ENCODE measurements at regions not wholly inside any gene's neighbourhood (a gene's known extent, or its start where the extent isn't known, plus 50 kb on each side); places are given as distances from the start of the nearest gene placed in this dataset.

GRCh38 chr12:74148849-74149248, 388.8 kb upstream of the ATXN7L3B start:
- Histone ChIP-seq H3K4me3 (ENCODE audit: low read length) (no peak overlapping the region), H3K36me3 (replicated peaks; ENCODE audit: insufficient read depth, low read length) (no peaks in the 10 kb centered on the region), H2AFZ (ENCODE audit: low read length) (no peak overlapping the region), H3K27me3 (replicated peaks; ENCODE audit: insufficient read depth, low read length) (no peaks in the 10 kb centered on the region), H4K20me1 (ENCODE audit: insufficient read depth, low read length) (no peaks in the 10 kb centered on the region), H3K79me2 (ENCODE audit: low read length) (no peaks in the 10 kb centered on the region), H3K4me2 (ENCODE audit: low read depth, low read length) (no peak overlapping the region), H3K4me1 (ENCODE audit: low read length) (no peaks in the 10 kb centered on the region), H3K9ac (ENCODE audit: low read length) (no peak overlapping the region), H3F3A (ENCODE audit: insufficient read depth, low read length) (no peaks in the 10 kb centered on the region), H3K27ac (ENCODE audit: low read length) (no peak overlapping the region), H3K9me3 (replicated peaks; ENCODE audit: insufficient read depth, low read length) (no peaks in the 10 kb centered on the region), H3K9me2 (replicated peaks; ENCODE audit: insufficient read depth, low read length) (no peaks in the 10 kb centered on the region)
- DNase-seq = no peak
- TF ChIP-seq, protein P1, sequence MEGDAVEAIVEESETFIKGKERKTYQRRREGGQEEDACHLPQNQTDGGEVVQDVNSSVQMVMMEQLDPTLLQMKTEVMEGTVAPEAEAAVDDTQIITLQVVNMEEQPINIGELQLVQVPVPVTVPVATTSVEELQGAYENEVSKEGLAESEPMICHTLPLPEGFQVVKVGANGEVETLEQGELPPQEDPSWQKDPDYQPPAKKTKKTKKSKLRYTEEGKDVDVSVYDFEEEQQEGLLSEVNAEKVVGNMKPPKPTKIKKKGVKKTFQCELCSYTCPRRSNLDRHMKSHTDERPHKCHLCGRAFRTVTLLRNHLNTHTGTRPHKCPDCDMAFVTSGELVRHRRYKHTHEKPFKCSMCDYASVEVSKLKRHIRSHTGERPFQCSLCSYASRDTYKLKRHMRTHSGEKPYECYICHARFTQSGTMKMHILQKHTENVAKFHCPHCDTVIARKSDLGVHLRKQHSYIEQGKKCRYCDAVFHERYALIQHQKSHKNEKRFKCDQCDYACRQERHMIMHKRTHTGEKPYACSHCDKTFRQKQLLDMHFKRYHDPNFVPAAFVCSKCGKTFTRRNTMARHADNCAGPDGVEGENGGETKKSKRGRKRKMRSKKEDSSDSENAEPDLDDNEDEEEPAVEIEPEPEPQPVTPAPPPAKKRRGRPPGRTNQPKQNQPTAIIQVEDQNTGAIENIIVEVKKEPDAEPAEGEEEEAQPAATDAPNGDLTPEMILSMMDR (IDR thresholded peaks at IDR 0.05; ENCODE audit: low read length) = no peak
- no peak for TF ChIP-seq EZH2 (optimal IDR thresholded peaks at IDR 0.05; ENCODE audit: low read depth, low read length)
- no peak for TF ChIP-seq EZH2phosphoT487 (IDR thresholded peaks at IDR 0.05; ENCODE audit: low read length)

GRCh38 chr12:74152370-74152769, 385.3 kb upstream of the ATXN7L3B start:
- Histone ChIP-seq H2AFZ (ENCODE audit: low read length) (no peak overlapping the region), H3K9ac (ENCODE audit: low read length) (no peak overlapping the region), H3K4me2 (ENCODE audit: low read depth, low read length) (no peak overlapping the region), H3K36me3 (replicated peaks; ENCODE audit: insufficient read depth, low read length) (no peaks in the 10 kb centered on the region), H3F3A (ENCODE audit: insufficient read depth, low read length) (no peaks in the 10 kb centered on the region), H3K79me2 (ENCODE audit: low read length) (no peaks in the 10 kb centered on the region), H3K27ac (ENCODE audit: low read length) (no peak overlapping the region), H3K4me3 (ENCODE audit: low read length) (no peak overlapping the region), H4K20me1 (ENCODE audit: insufficient read depth, low read length) (no peaks in the 10 kb centered on the region), H3K27me3 (replicated peaks; ENCODE audit: insufficient read depth, low read length) (no peaks in the 10 kb centered on the region), H3K9me3 (replicated peaks; ENCODE audit: insufficient read depth, low read length) (no peaks in the 10 kb centered on the region), H3K4me1 (ENCODE audit: low read length) (no peaks in the 10 kb centered on the region), H3K9me2 (replicated peaks; ENCODE audit: insufficient read depth, low read length) (no peaks in the 10 kb centered on the region)
- TF ChIP-seq EZH2 (optimal IDR thresholded peaks at IDR 0.05; ENCODE audit: low read depth, low read length) = no peak
- TF ChIP-seq EZH2phosphoT487 (IDR thresholded peaks at IDR 0.05; ENCODE audit: low read length) = no peak
- TF ChIP-seq, protein P1 (IDR thresholded peaks at IDR 0.05; ENCODE audit: low read length) = no peak
- DNase-seq = no peak

GRCh38 chr12:74166096-74166495, 371.5 kb upstream of the ATXN7L3B start:
- TF ChIP-seq EZH2 (optimal IDR thresholded peaks at IDR 0.05; ENCODE audit: low read depth, low read length) (no peak), EZH2phosphoT487 (IDR thresholded peaks at IDR 0.05; ENCODE audit: low read length) (no peak)
- TF ChIP-seq, protein P1 (IDR thresholded peaks at IDR 0.05; ENCODE audit: low read length) = no peak
- H4K20me1 ChIP-seq (ENCODE audit: insufficient read depth, low read length) = no peaks in the 10 kb centered on the region
- H3K36me3 ChIP-seq (replicated peaks; ENCODE audit: insufficient read depth, low read length) = no peaks in the 10 kb centered on the region
- H3K4me3 ChIP-seq (ENCODE audit: low read length) = no peak overlapping the region
- no peak overlapping the region for H3K9ac ChIP-seq (ENCODE audit: low read length)
- H3K79me2 ChIP-seq (ENCODE audit: low read length) = no peaks in the 10 kb centered on the region
- no peak overlapping the region for H3K4me2 ChIP-seq (ENCODE audit: low read depth, low read length)
- no peak for DNase-seq
- H3F3A ChIP-seq (ENCODE audit: insufficient read depth, low read length) = no peaks in the 10 kb centered on the region
- H3K27ac ChIP-seq (ENCODE audit: low read length) = no peak overlapping the region
- H2AFZ ChIP-seq (ENCODE audit: low read length) = no peak overlapping the region
- H3K9me2 ChIP-seq (replicated peaks; ENCODE audit: insufficient read depth, low read length) = no peaks in the 10 kb centered on the region
- no peaks in the 10 kb centered on the region for H3K27me3 ChIP-seq (replicated peaks; ENCODE audit: insufficient read depth, low read length)
- H3K9me3 ChIP-seq (replicated peaks; ENCODE audit: insufficient read depth, low read length) = no peaks in the 10 kb centered on the region
- H3K4me1 ChIP-seq (ENCODE audit: low read length) = no peaks in the 10 kb centered on the region

Data from MM.1S (cell line).